PC-3 (cell line): ENCODE measurements at regions not wholly inside any gene's neighbourhood (a gene's known extent, or its start where the extent isn't known, plus 50 kb on each side); places are given as distances from the start of the nearest gene placed in this dataset.

Source experiments
- ATAC-seq: fragments of 200-7000 bp; cut with Tn5 transposase; 2 replicates; pipeline ENCODE4 v1.9.1; 2020; ENCODE audit warnings: mild to moderate bottlenecking, moderate library complexity
- BruUV-seq: library from RNA; stranded (reverse); fragments of 400-500 nt; replicated peaks from 2 replicates; lab custom pipeline; 2021; lab: Mats Ljungman, UMichigan
- CTCF ChIA-PET: fragments of 300-600 bp; sonication (Branson Sonifier 250); formaldehyde crosslinking; loops from one replicate; lab custom pipeline; 2022; ENCODE audit warnings: antibody characterized with exemption; lab: Charles Lee
- POLR2A ChIA-PET: fragments of 300-600 bp; sonication (Branson Sonifier 250); formaldehyde crosslinking; loops from one replicate; lab custom pipeline; 2022; ENCODE audit warnings: antibody characterized with exemption; ENCODE audit not compliant: unreplicated experiment; lab: Charles Lee
- DNase-seq: peaks from one replicate; pipeline ENCODE4 v3.0.0-alpha.2; 2015
- H2AFZ ChIP-seq: fragments of 300-600 bp; sonication (generic); 2 replicates; pipeline ENCODE4 v1.6.0; 2016; ENCODE audit warnings: antibody characterized with exemption, low read length
- H3F3A ChIP-seq: fragments of 300-600 bp; sonication (generic); one replicate; pipeline ENCODE4 v1.6.0; 2017; ENCODE audit warnings: antibody characterized with exemption, low read length, control low read depth, mild to moderate bottlenecking; ENCODE audit not compliant: unreplicated experiment
- H3K27ac ChIP-seq: fragments of 300-600 bp; sonication (generic); 2 replicates; pipeline ENCODE4 v1.5.1; 2016; ENCODE audit warnings: mild to moderate bottlenecking, low read length
- H3K27me3 ChIP-seq: fragments of 300-600 bp; sonication (generic); 2 replicates; pipeline ENCODE4 v1.6.1; 2016; ENCODE audit warnings: low read length, mixed read lengths
- H3K36me3 ChIP-seq: fragments of 300-600 bp; sonication (generic); 2 replicates; pipeline ENCODE4 v1.6.1; 2016; ENCODE audit warnings: low read depth, mixed run types, low read length, mixed read lengths
- H3K4me1 ChIP-seq: fragments of 300-600 bp; sonication (generic); 2 replicates; pipeline ENCODE4 v1.5.1; 2016; ENCODE audit warnings: low read length; ENCODE audit not compliant: insufficient read depth
- H3K4me2 ChIP-seq: fragments of 300-600 bp; sonication (generic); 2 replicates; pipeline ENCODE4 v1.6.0; 2016; ENCODE audit warnings: low read length
- H3K4me3 ChIP-seq: fragments of 300-600 bp; sonication (generic); 2 replicates; pipeline ENCODE4 v1.5.1; 2016; ENCODE audit warnings: mild to moderate bottlenecking, low read length, mixed read lengths
- H3K79me2 ChIP-seq: fragments of 300-600 bp; sonication (generic); 2 replicates; pipeline ENCODE4 v1.6.1; 2017; ENCODE audit warnings: low read length, mixed read lengths
- H3K9ac ChIP-seq: fragments of 300-600 bp; sonication (generic); 2 replicates; pipeline ENCODE4 v1.6.0; 2016; ENCODE audit warnings: mild to moderate bottlenecking, low read length
- H3K9me2 ChIP-seq: fragments of 300-600 bp; sonication (generic); replicated peaks from 2 replicates; pipeline ENCODE4 v1.6.1; 2016; ENCODE audit warnings: mixed run types, low read length, mixed read lengths
- H3K9me3 ChIP-seq: fragments of 300-600 bp; sonication (generic); 2 replicates; pipeline ENCODE4 v1.6.1; 2016; ENCODE audit warnings: low read length, mixed read lengths
- H4K20me1 ChIP-seq: fragments of 300-600 bp; sonication (generic); 2 replicates; pipeline ENCODE4 v1.6.1; 2016; ENCODE audit warnings: low read length, mixed read lengths
- CTCF ChIP-seq: fragments of 300-600 bp; sonication (generic); conservative IDR thresholded peaks from 2 replicates; pipeline ENCODE4 v1.5.1; 2017; ENCODE audit warnings: antibody characterized with exemption, low read depth, mild to moderate bottlenecking, low read length
- EZH2 ChIP-seq: fragments of 300-600 bp; sonication (generic); IDR thresholded peaks from one replicate; pipeline ENCODE4 v1.6.1; 2017; ENCODE audit warnings: antibody characterized with exemption, mild to moderate bottlenecking, low read length; ENCODE audit not compliant: unreplicated experiment
- EZH2phosphoT487 ChIP-seq: fragments of 300-600 bp; sonication (generic); IDR thresholded peaks from 2 replicates; pipeline ENCODE4 v1.6.1; 2018; ENCODE audit warnings: mild to moderate bottlenecking, antibody characterized with exemption, low read length, borderline replicate concordance
- intact Hi-C: fragments of 100-400 bp; cut with micrococcal nuclease; formaldehyde crosslinking; loops from 2 replicates; pipeline ENCODE4 v1.9.0; 2023

GRCh38 chr10:120394446-120394845 is 62.6 kb upstream of the PLPP4 start:
- intact Hi-C loops = no loop called here
- POLR2A ChIA-PET = no interaction called here
- no peak overlapping the region for H3K27ac ChIP-seq
- no peaks in the 10 kb centered on the region for H3K36me3 ChIP-seq
- no peaks in the 10 kb centered on the region for H4K20me1 ChIP-seq
- H3K4me2 ChIP-seq = no peak overlapping the region
- H3K9ac ChIP-seq = no peak overlapping the region
- no peaks in the 10 kb centered on the region for H3K27me3 ChIP-seq
- no peaks in the 10 kb centered on the region for H3K9me3 ChIP-seq
- CTCF ChIA-PET = no interaction called here
- TF ChIP-seq EZH2phosphoT487 (no peak), EZH2 (no peak), CTCF (no peak)
- no TSS peak for BruUV-seq
- ATAC-seq (no peak), DNase-seq (no peak)
- H3K79me2 ChIP-seq = no peaks in the 10 kb centered on the region
- H3K4me1 ChIP-seq = no peaks in the 10 kb centered on the region
- H2AFZ ChIP-seq = no peak overlapping the region
- no peaks in the 10 kb centered on the region for H3F3A ChIP-seq
- H3K9me2 ChIP-seq = no peaks in the 10 kb centered on the region
- H3K4me3 ChIP-seq = no peak overlapping the region

GRCh38 chr10:120396228-120396627 is 60.8 kb upstream of the PLPP4 start:
- no peaks in the 10 kb centered on the region for H4K20me1 ChIP-seq
- no peak for TF ChIP-seq EZH2
- no peak for TF ChIP-seq EZH2phosphoT487
- TF ChIP-seq CTCF = no peak
- H3K9me2 ChIP-seq = no peaks in the 10 kb centered on the region
- H3K36me3 ChIP-seq = no peaks in the 10 kb centered on the region
- ChIA-PET POLR2A (no interaction called here), CTCF (no interaction called here)
- H2AFZ ChIP-seq = no peak overlapping the region
- no peaks in the 10 kb centered on the region for H3K4me1 ChIP-seq
- no peak overlapping the region for H3K27ac ChIP-seq
- H3K79me2 ChIP-seq = no peaks in the 10 kb centered on the region
- no peak overlapping the region for H3K4me3 ChIP-seq
- DNase-seq = no peak
- H3K27me3 ChIP-seq = no peaks in the 10 kb centered on the region
- H3K9me3 ChIP-seq = no peaks in the 10 kb centered on the region
- ATAC-seq = no peak
- BruUV-seq = no TSS peak
- no peak overlapping the region for H3K9ac ChIP-seq
- H3F3A ChIP-seq = no peaks in the 10 kb centered on the region
- H3K4me2 ChIP-seq = no peak overlapping the region
- intact Hi-C loops = no loop called here

- intact Hi-C loops = no loop called here
- H2AFZ ChIP-seq = no peak overlapping the region
- no peak overlapping the region for H3K4me2 ChIP-seq
- no peak overlapping the region for H3K27ac ChIP-seq
- ChIA-PET CTCF (no interaction called here), POLR2A (no interaction called here)
- H3K9me2 ChIP-seq = no peaks in the 10 kb centered on the region
- H4K20me1 ChIP-seq = no peaks in the 10 kb centered on the region
- ATAC-seq (no peak), DNase-seq (no peak)
- no peak for TF ChIP-seq EZH2phosphoT487
- TF ChIP-seq EZH2 = no peak
- TF ChIP-seq CTCF = no peak
- no peak overlapping the region for H3K9ac ChIP-seq
- no peak overlapping the region for H3K4me3 ChIP-seq
- H3K9me3 ChIP-seq = no peaks in the 10 kb centered on the region
- no peaks in the 10 kb centered on the region for H3K27me3 ChIP-seq
- no peaks in the 10 kb centered on the region for H3K79me2 ChIP-seq
- no peaks in the 10 kb centered on the region for H3F3A ChIP-seq
- H3K36me3 ChIP-seq = no peaks in the 10 kb centered on the region
- no peaks in the 10 kb centered on the region for H3K4me1 ChIP-seq
- no TSS peak for BruUV-seq
Measured at GRCh38 chr10:120398180-120398579, 58.8 kb upstream of the PLPP4 start.
